HG02885 (cell line): ENCODE measurements at regions not wholly inside any gene's neighbourhood (a gene's known extent, or its start where the extent isn't known, plus 50 kb on each side); places are given as distances from the start of the nearest gene placed in this dataset.

ENCODE experiments used
- ATAC-seq: cut with Tn5 transposase; IDR thresholded peaks from one replicate; pipeline ENCODE4 v1.9.1; 2021; ENCODE audit warnings: mild to moderate bottlenecking; ENCODE audit not compliant: unreplicated experiment, poor library complexity

GRCh38 chr12:47561746-47562145 lies 144.1 kb downstream of the RPAP3 start:
- ATAC-seq, result no peak

- no peak for ATAC-seq
Measured at GRCh38 chr12:47560415-47560814, 145.4 kb downstream of the RPAP3 start.

GRCh38 chr12:47558625-47559345 lies 147.0 kb downstream of the RPAP3 start:
- no peak for ATAC-seq

GRCh38 chr12:47557386-47557785 lies 148.4 kb downstream of the RPAP3 start:
- no peak for ATAC-seq

GRCh38 chr12:47556261-47557030 lies 149.4 kb downstream of the RPAP3 start:
- no peak for ATAC-seq

GRCh38 chr12:47554046-47554653 lies 151.7 kb downstream of the RPAP3 start:
- ATAC-seq, result no peak

GRCh38 chr12:47553266-47553665 lies 152.6 kb downstream of the RPAP3 start:
- ATAC-seq, result no peak

- no peak for ATAC-seq
Measured at GRCh38 chr12:47551426-47551851, 154.4 kb downstream of the RPAP3 start.

GRCh38 chr12:47549258-47549657 lies 156.6 kb downstream of the RPAP3 start:
- ATAC-seq, result no peak

- no peak for ATAC-seq
Measured at GRCh38 chr12:47548401-47548800, 157.4 kb downstream of the RPAP3 start.

GRCh38 chr12:47547077-47547476 lies 158.8 kb downstream of the RPAP3 start:
- ATAC-seq, result no peak

- no peak for ATAC-seq
Measured at GRCh38 chr12:47545938-47546609, 159.8 kb downstream of the RPAP3 start.

GRCh38 chr12:47534695-47535094 lies 171.1 kb downstream of the RPAP3 start:
- ATAC-seq, result no peak

GRCh38 chr12:47530050-47530449 lies 175.8 kb downstream of the RPAP3 start:
- ATAC-seq, result no peak

- ATAC-seq, result no peak
Measured at GRCh38 chr12:47527816-47528215, 178.0 kb downstream of the RPAP3 start.

- no peak for ATAC-seq
Measured at GRCh38 chr12:47520029-47520428, 185.8 kb downstream of the RPAP3 start.

GRCh38 chr12:47517122-47517521 lies 188.7 kb downstream of the RPAP3 start:
- no peak for ATAC-seq

- ATAC-seq, result no peak
Measured at GRCh38 chr12:47509398-47509851, 196.4 kb downstream of the RPAP3 start.

GRCh38 chr12:47507221-47507620 lies 198.6 kb downstream of the RPAP3 start:
- no peak for ATAC-seq

GRCh38 chr12:47504775-47505446 lies 200.9 kb downstream of the RPAP3 start:
- no peak for ATAC-seq
